Esophagus muscularis mucosa (tissue), 4 donors: ENCODE measurements at regions not wholly inside any gene's neighbourhood (a gene's known extent, or its start where the extent isn't known, plus 50 kb on each side); places are given as distances from the start of the nearest gene placed in this dataset.
"Not testable (repeated sequence)": the region's sequence is repeated elsewhere in the genome, so short reads cannot be mapped to it uniquely, and the experiment has no call there.

Source experiments
- DNase-seq: peaks from one replicate; pipeline ENCODE4 v3.0.0-alpha.2; 2017; ENCODE audit errors: extremely low spot score
- H3K27ac ChIP-seq, 4 donors: fragments of 200-600 bp; sonication (generic); replicated peaks in 1 of 4; 1 replicate in 3 of 4; 2 replicates in 1 of 4; pipeline ENCODE4 v1.5.1; 2016 to 2019; ENCODE audit warnings: mild to moderate bottlenecking in 1 of 4
- H3K27me3 ChIP-seq, 4 donors: fragments of 200-600 bp; sonication (generic); one replicate each; pipeline versions ENCODE4 v1.5.1 to v1.6.0; 2016 to 2019
- H3K36me3 ChIP-seq, 4 donors: fragments of 200-600 bp; sonication (generic); one replicate each; pipeline ENCODE4 v1.5.1; 2016 to 2019
- H3K4me1 ChIP-seq, 4 donors: fragments of 200-600 bp; sonication (generic); one replicate each; pipeline ENCODE4 v1.5.1; 2016 to 2019
- H3K4me3 ChIP-seq, 4 donors: fragments of 200-600 bp; sonication (generic); 1 replicate in 2 of 4; 2 replicates in 2 of 4; pipeline ENCODE4 v1.5.1; 2016 to 2019; ENCODE audit warnings: mild to moderate bottlenecking in 4 of 4, moderate library complexity in 1 of 4
- H3K9me3 ChIP-seq, 4 donors: fragments of 200-600 bp; sonication (generic); 1 replicate in 3 of 4; 2 replicates in 1 of 4; pipeline ENCODE4 v1.5.1; 2016 to 2019
- CTCF ChIP-seq, 3 experiments: fragments of 200-600 bp in 2 of 3; fragments of 450-650 bp in 1 of 3; sonication (generic) in 2 of 3; IDR thresholded peaks; one replicate each; pipeline ENCODE4 v1.5.1; 2017 to 2019; ENCODE audit warnings: antibody characterized with exemption in 3 of 3, mild to moderate bottlenecking in 2 of 3, moderate library complexity in 1 of 3
- EP300 ChIP-seq: sonication (generic); formaldehyde crosslinking; IDR thresholded peaks from one replicate; pipeline ENCODE4 v1.6.1; 2017; ENCODE audit warnings: antibody characterized with exemption
- POLR2A ChIP-seq: fragments of 450-650 bp; IDR thresholded peaks from one replicate; pipeline ENCODE4 v1.6.1; 2017; ENCODE audit warnings: antibody characterized with exemption, moderate library complexity, mild to moderate bottlenecking, low read depth
- POLR2AphosphoS5 ChIP-seq, 2 donors: sonication (generic); formaldehyde crosslinking; IDR thresholded peaks; one replicate each; pipeline ENCODE4 v1.6.1; 2017; ENCODE audit warnings: antibody characterized with exemption in 2 of 2
- WGBS: methylation state at CpG from one replicate; pipeline ENCODE4 v1.1.5; 2018; 5-methylcytosine and 5-hydroxymethylcytosine counted together
- intact Hi-C: fragments of 100-400 bp; cut with DNase I; formaldehyde crosslinking; loops from one replicate; pipeline ENCODE4 v1.15.1; 2023

GRCh38 chr11:44437122-44437521 is 127.2 kb upstream of the ALX4 start:
- Histone ChIP-seq H3K4me3 (no peak overlapping the region), H3K27me3 (peaks cover 0 to 24% (median 0%) of the 10 kb centered on the region in 4 donors), H3K9me3 (peaks cover 0 to 11% (median 6%) of the 10 kb centered on the region in 4 donors), H3K27ac (no peak overlapping the region), H3K4me1 (peaks cover 0 to 9% (median 0%) of the 10 kb centered on the region in 4 donors), H3K36me3 (no peaks in the 10 kb centered on the region)
- WGBS: 50% methylated on average over 1 of the region's 1 CpG
- no peak for DNase-seq
- intact Hi-C loops: no loop called here
- no peak for TF ChIP-seq CTCF (IDR thresholded peaks at IDR 0.05)
- TF ChIP-seq POLR2AphosphoS5 (IDR thresholded peaks at IDR 0.05): no peak
- TF ChIP-seq POLR2A: no peak
- TF ChIP-seq EP300: no peak

- intact Hi-C loops, H3K27ac ChIP-seq, H3K4me1 ChIP-seq, H3K36me3 ChIP-seq, H3K4me3 ChIP-seq, DNase-seq: not testable (repeated sequence)
- peaks cover 0 to 14% (median 0%) of the 10 kb centered on the region in 4 donors for H3K27me3 ChIP-seq
- H3K9me3 ChIP-seq: peaks cover 0 to 12% (median 7%) of the 10 kb centered on the region in 4 donors
- WGBS: 90% methylated on average over 4 of the region's 4 CpGs
These were observed 122.4 kb upstream of the CD82 start for GRCh38 chr11:44442893-44443673.

GRCh38 chr11:44443836-44444769 is 121.4 kb upstream of the CD82 start:
- Histone ChIP-seq H3K9me3 (peaks cover 0 to 12% (median 7%) of the 10 kb centered on the region in 4 donors), H3K4me1 (no peaks in the 10 kb centered on the region), H3K4me3 (no peak overlapping the region), H3K36me3 (no peaks in the 10 kb centered on the region), H3K27me3 (peaks cover 0 to 14% (median 0%) of the 10 kb centered on the region in 4 donors), H3K27ac (no peak overlapping the region)
- DNase-seq: no peak
- WGBS: 83% methylated on average over 22 of the region's 28 CpGs
- intact Hi-C loops: no loop called here
- no peak for TF ChIP-seq POLR2AphosphoS5 (IDR thresholded peaks at IDR 0.05)
- TF ChIP-seq CTCF (IDR thresholded peaks at IDR 0.05): no peak
- no peak for TF ChIP-seq EP300
- TF ChIP-seq POLR2A: no peak

- Histone ChIP-seq H3K4me1 (no peaks in the 10 kb centered on the region), H3K27me3 (peaks cover 0 to 14% (median 0%) of the 10 kb centered on the region in 4 donors), H3K4me3 (no peak overlapping the region), H3K27ac (no peak overlapping the region), H3K9me3 (peaks cover 0 to 9% (median 7%) of the 10 kb centered on the region in 4 donors), H3K36me3 (no peaks in the 10 kb centered on the region)
- no peak for DNase-seq
- no peak for TF ChIP-seq EP300
- no peak for TF ChIP-seq CTCF (IDR thresholded peaks at IDR 0.05)
- no peak for TF ChIP-seq POLR2AphosphoS5 (IDR thresholded peaks at IDR 0.05)
- TF ChIP-seq POLR2A: no peak
- 67% methylated on average over 3 of the region's 3 CpGs for WGBS
- intact Hi-C loops: no loop called here
These were observed 120.6 kb upstream of the CD82 start for GRCh38 chr11:44444770-44445321.
